HEK293 (cell line): ENCODE measurements at regions not wholly inside any gene's neighbourhood (a gene's known extent, or its start where the extent isn't known, plus 50 kb on each side); places are given as distances from the start of the nearest gene placed in this dataset.

Source experiments
- CTCF ChIP-seq: fragments of 450-650 bp; formaldehyde crosslinking; IDR thresholded peaks from 2 replicates; pipeline ENCODE4 v1.5.1; 2016; ENCODE audit warnings: missing biosample characterization, missing genetic modification characterization
- PATZ1 ChIP-seq: fragments of 450-650 bp; formaldehyde crosslinking; IDR thresholded peaks from 2 replicates; pipeline ENCODE4 v1.5.1; 2016; ENCODE audit warnings: missing biosample characterization, missing genetic modification characterization

GRCh38 chrX:145552643-145553042, 265.0 kb upstream of the SLITRK2 start:
- no peak for TF ChIP-seq CTCF
- no peak for TF ChIP-seq PATZ1 (tag by site-specific recombination)
